CD4-positive, alpha-beta T cell treated with Interleukin-6 for 4 hours (primary cell): ENCODE measurements at regions not wholly inside any gene's neighbourhood (a gene's known extent, or its start where the extent isn't known, plus 50 kb on each side); places are given as distances from the start of the nearest gene placed in this dataset.
"Not testable (repeated sequence)": the region's sequence is repeated elsewhere in the genome, so short reads cannot be mapped to it uniquely, and the experiment has no call there.

Experiments
- DNase-seq: peaks from one replicate; pipeline ENCODE4 v3.0.0-alpha.2; 2020; ENCODE audit warnings: mixed read lengths

GRCh38 chr12:46567667-46568066 is 195.1 kb upstream of the SLC38A2 start:
- no peak for DNase-seq

GRCh38 chr12:46562625-46563225 is 190.2 kb upstream of the SLC38A2 start:
- no peak for DNase-seq

GRCh38 chr12:46561769-46562624 is 189.4 kb upstream of the SLC38A2 start:
- DNase-seq, result not testable (repeated sequence)

GRCh38 chr12:46560874-46561273 is 188.3 kb upstream of the SLC38A2 start:
- no peak for DNase-seq

GRCh38 chr12:46560089-46560488 is 187.5 kb upstream of the SLC38A2 start:
- DNase-seq, result no peak

GRCh38 chr12:46559311-46559710 is 186.7 kb upstream of the SLC38A2 start:
- no peak for DNase-seq

GRCh38 chr12:46558677-46559076 is 186.1 kb upstream of the SLC38A2 start:
- DNase-seq, result no peak

GRCh38 chr12:46557539-46558373 is 185.2 kb upstream of the SLC38A2 start:
- no peak for DNase-seq

- DNase-seq, result no peak
Observed at GRCh38 chr12:46556819-46557524, 184.4 kb upstream of the SLC38A2 start.

GRCh38 chr12:46556105-46556559 is 183.6 kb upstream of the SLC38A2 start:
- no peak for DNase-seq

- DNase-seq, result no peak
Observed at GRCh38 chr12:46555406-46555852, 182.9 kb upstream of the SLC38A2 start.

GRCh38 chr12:46554460-46554859 is 181.9 kb upstream of the SLC38A2 start:
- no peak for DNase-seq

GRCh38 chr12:46553911-46554310 is 181.3 kb upstream of the SLC38A2 start:
- no peak for DNase-seq

- DNase-seq, result no peak
Observed at GRCh38 chr12:46553266-46553665, 180.7 kb upstream of the SLC38A2 start.

- DNase-seq, result no peak
Observed at GRCh38 chr12:46550266-46550879, 177.8 kb upstream of the SLC38A2 start.

- peak; percentile 9 for DNase-seq
Observed at GRCh38 chr12:46549527-46550265, 177.1 kb upstream of the SLC38A2 start.

- DNase-seq, result no peak
Observed at GRCh38 chr12:46548605-46549071, 176.1 kb upstream of the SLC38A2 start.

- DNase-seq, result no peak
Observed at GRCh38 chr12:46547421-46548354, 175.1 kb upstream of the SLC38A2 start.

- DNase-seq, result no peak
Observed at GRCh38 chr12:46546634-46547273, 174.2 kb upstream of the SLC38A2 start.
